GM12878 (cell line): ENCODE measurements at regions not wholly inside any gene's neighbourhood (a gene's known extent, or its start where the extent isn't known, plus 50 kb on each side); places are given as distances from the start of the nearest gene placed in this dataset.

Experiments
- ATAC-seq: fragments of 200-7000 bp; cut with Tn5 transposase; 3 replicates; pipeline ENCODE4 v1.9.1; 2020; ENCODE audit warnings: mild to moderate bottlenecking, moderate library complexity
- BruUV-seq: library from RNA; stranded (reverse); fragments of 400-500 nt; replicated peaks from 2 replicates; lab custom pipeline; 2021; lab: Mats Ljungman, UMichigan
- CTCF ChIA-PET: fragments of 300-600 bp; sonication (Branson Sonifier 250); formaldehyde crosslinking; extraction: SDS; loops from one replicate; lab custom pipeline; 2021; ENCODE audit warnings: inconsistent platforms; lab: Yijun Ruan, JAX
- POLR2A ChIA-PET: fragments of 350-600 bp; formaldehyde crosslinking; extraction: SDS; loops from one replicate; lab custom pipeline; 2021; ENCODE audit warnings: inconsistent platforms; lab: Charles Lee
- RAD21 ChIA-PET: fragments of 300-600 bp; sonication (Branson Sonifier 250); formaldehyde crosslinking; loops from one replicate; lab custom pipeline; 2023; ENCODE audit warnings: antibody characterized with exemption; ENCODE audit not compliant: unreplicated experiment; lab: Charles Lee
- SMC1A ChIA-PET: fragments of 300-600 bp; sonication (Branson Sonifier 250); formaldehyde crosslinking; loops from one replicate; lab custom pipeline; 2023; ENCODE audit not compliant: unreplicated experiment, uncharacterized antibody; lab: Charles Lee
- DNase-seq: peaks from one replicate; pipeline ENCODE4 v3.0.0-alpha.2; 2011; ENCODE audit warnings: low read depth, low spot score
- FAIRE-seq: peaks from 3 replicates; lab custom pipeline; 2011; peaks lifted over from hg19 to GRCh38; lab: Jason Lieb, UNC
- H2AFZ ChIP-seq: 2 replicates; pipeline ENCODE4 v1.6.0; 2011; ENCODE audit warnings: low read depth, low read length, control low read depth; ENCODE audit not compliant: control insufficient read depth
- H3K27ac ChIP-seq: 2 replicates; pipeline ENCODE4 v1.5.1; 2011; ENCODE audit warnings: control low read depth; ENCODE audit not compliant: control insufficient read depth, insufficient read depth
- H3K27me3 ChIP-seq, 2 experiments: replicated peaks in 1 of 2; 2 replicates each; pipeline versions ENCODE4 v1.6.0 to v1.6.1; 2011; ENCODE audit warnings: low read length in 1 of 2; ENCODE audit not compliant: control insufficient read depth in 2 of 2, insufficient read depth in 2 of 2
- H3K36me3 ChIP-seq, 2 experiments: 2 replicates each; pipeline ENCODE4 v1.5.1; 2011; ENCODE audit warnings: low read length in 1 of 2; ENCODE audit not compliant: control insufficient read depth in 2 of 2, insufficient read depth in 2 of 2
- H3K4me1 ChIP-seq: 2 replicates; pipeline ENCODE4 v1.6.1; 2011; ENCODE audit warnings: mild to moderate bottlenecking, low read length, moderate library complexity, mixed read lengths; ENCODE audit not compliant: control insufficient read depth, insufficient read depth
- H3K4me2 ChIP-seq: 2 replicates; pipeline ENCODE4 v1.6.0; 2011; ENCODE audit warnings: control low read depth; ENCODE audit not compliant: control insufficient read depth, insufficient read depth
- H3K4me3 ChIP-seq: fragments of 200-600 bp; sonication (generic); 2 replicates; pipeline ENCODE4 v1.5.1; 2016
- H3K79me2 ChIP-seq: 2 replicates; pipeline ENCODE4 v1.6.0; 2011; ENCODE audit warnings: low read length; ENCODE audit not compliant: control insufficient read depth, insufficient read depth
- H3K9ac ChIP-seq: 2 replicates; pipeline ENCODE4 v1.8.0; 2011; ENCODE audit warnings: low read length, control low read depth, mixed read lengths; ENCODE audit not compliant: control insufficient read depth, insufficient read depth
- H3K9me3 ChIP-seq: replicated peaks from 3 replicates; pipeline ENCODE4 v1.5.1; 2011; ENCODE audit warnings: mild to moderate bottlenecking, low read length; ENCODE audit not compliant: control insufficient read depth, insufficient read depth
- H4K20me1 ChIP-seq: 2 replicates; pipeline ENCODE4 v1.6.0; 2011; ENCODE audit not compliant: control insufficient read depth, insufficient read depth
- BRCA1 ChIP-seq: IDR thresholded peaks from 2 replicates; pipeline ENCODE4 v1.6.1; 2011; ENCODE audit warnings: low read depth, low read length, improper control_type of control experiment
- CBX3 ChIP-seq: fragments of 200-600 bp; sonication (generic); IDR thresholded peaks from 2 replicates; pipeline ENCODE4 v1.6.1; 2016; ENCODE audit warnings: low read depth, borderline replicate concordance
- CBX5 ChIP-seq: sonication (generic); IDR thresholded peaks from 2 replicates; pipeline ENCODE4 v1.6.1; 2016; ENCODE audit warnings: low read depth, moderate library complexity, mild to moderate bottlenecking, inconsistent platforms
- FOS ChIP-seq: IDR thresholded peaks from 3 replicates; pipeline ENCODE4 v1.6.1; 2011; ENCODE audit warnings: borderline replicate concordance; ENCODE audit not compliant: insufficient read length; ENCODE audit errors: extremely low read depth
- FOXK2 ChIP-seq: fragments of 450-650 bp; IDR thresholded peaks from 2 replicates; pipeline ENCODE4 v1.6.1; 2017; ENCODE audit warnings: mild to moderate bottlenecking, moderate library complexity
- HCFC1 ChIP-seq: fragments of 150-350 bp; IDR thresholded peaks from 2 replicates; pipeline ENCODE4 v1.6.1; 2014; ENCODE audit warnings: low read length
- KLF5 ChIP-seq: fragments of 450-650 bp; IDR thresholded peaks from 2 replicates; pipeline ENCODE4 v1.6.1; 2014; ENCODE audit warnings: mild to moderate bottlenecking; ENCODE audit not compliant: partially characterized antibody
- NRF1 ChIP-seq: conservative IDR thresholded peaks from 2 replicates; pipeline ENCODE4 v1.6.1; 2011; ENCODE audit warnings: mild to moderate bottlenecking, low read depth, low read length, improper control_type of control experiment
- POU2F2 ChIP-seq: IDR thresholded peaks from 3 replicates; pipeline ENCODE4 v1.6.1; 2011; ENCODE audit warnings: low read depth, mild to moderate bottlenecking, low read length, borderline replicate concordance
- SRF ChIP-seq, 2 experiments: IDR thresholded peaks; 2 replicates each; pipeline ENCODE4 v1.6.1; 2011; ENCODE audit warnings: low read depth in 2 of 2, low read length in 2 of 2, mild to moderate bottlenecking in 1 of 2, moderate library complexity in 1 of 2
- ZNF622 ChIP-seq: fragments of 450-650 bp; IDR thresholded peaks from 2 replicates; pipeline ENCODE4 v1.6.1; 2017; ENCODE audit warnings: mild to moderate bottlenecking, inconsistent platforms
- WGBS: methylation state at CpG from one replicate; pipeline ENCODE4 v1.1.6; 2016; ENCODE audit warnings: low lambda C conversion rate; ENCODE audit not compliant: insufficient replicate concordance, insufficient coverage; ENCODE audit errors: missing lambda C conversion rate; 5-methylcytosine and 5-hydroxymethylcytosine counted together
- in situ Hi-C: fragments of 300-500 bp; cut with MboI; formaldehyde crosslinking; loops from 9 replicates; pipeline ENCODE4 v1.14.3; 2018; ENCODE audit warnings: mixed read lengths
- intact Hi-C: fragments of 100-400 bp; cut with micrococcal nuclease; formaldehyde crosslinking; loops from one replicate; pipeline ENCODE4 v1.14.2; 2022; ENCODE audit not compliant: unreplicated experiment
- TF ChIP-seq, protein P1 (sequence below): fragments of 450-650 bp; IDR thresholded peaks from 2 replicates; pipeline ENCODE4 v1.6.1; 2016; ENCODE audit warnings: mild to moderate bottlenecking, moderate library complexity, borderline replicate concordance
- TF ChIP-seq, protein P2 (sequence below): fragments of 450-650 bp; IDR thresholded peaks from 2 replicates; pipeline ENCODE4 v1.6.1; 2017; ENCODE audit warnings: mild to moderate bottlenecking

DNA sequence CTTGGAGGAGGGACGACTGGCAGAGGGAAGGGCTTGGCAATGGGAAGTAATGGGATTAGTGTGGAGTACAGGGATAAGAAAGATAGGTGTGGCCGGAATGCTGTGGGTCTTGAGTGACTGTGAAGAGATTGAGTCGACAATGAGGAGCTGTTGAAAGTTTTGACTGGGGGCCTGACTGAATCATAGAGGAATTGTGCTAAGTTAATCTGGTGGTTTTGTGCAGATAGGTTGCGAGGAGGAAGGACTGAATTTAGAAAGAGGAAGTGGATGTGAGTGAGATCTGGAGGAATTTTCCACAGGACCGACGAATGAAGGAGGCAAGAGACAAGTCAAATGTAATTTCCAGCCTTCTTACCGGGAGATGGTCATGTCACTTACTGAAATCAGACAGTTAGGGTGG lies 143.9 kb upstream of the RALGAPA2 start:
- intact Hi-C loops, result no loop called here
- Histone ChIP-seq H3K9ac (no peak overlapping the region), H3K27ac (no peak overlapping the region), H3K4me2 (no peak overlapping the region), H3K4me1 (no peaks in the 10 kb centered on the region), H3K9me3 (no peaks in the 10 kb centered on the region; the same call in 2 of the 3 replicates)
- in situ Hi-C loops, result no loop called here
- POLR2A ChIA-PET, result no interaction called here
- RAD21 ChIA-PET, result no interaction called here
- no peak for TF ChIP-seq HCFC1
- TF ChIP-seq, all 136 proteins: peak for 0
- Histone ChIP-seq H3K4me3 (no peak overlapping the region), H3K27me3 (no peaks in the 10 kb centered on the region), H2AFZ (no peak overlapping the region), H4K20me1 (no peaks in the 10 kb centered on the region), H3K36me3 (no peaks in the 10 kb centered on the region), H3K79me2 (no peaks in the 10 kb centered on the region)
- ChIA-PET SMC1A (no interaction called here), CTCF (interaction anchor here (0.8 kb wide), 1 partner anchor 365 kb away, joined by 3 read pairs; no protein-coding TSS in a partner anchor)
- BruUV-seq, result no TSS peak
- WGBS, result 25% methylated on average over 7 of the region's 7 CpGs
- FAIRE-seq, result no peak
- ATAC-seq, result no peak
- DNase-seq, result no peak

DNA sequence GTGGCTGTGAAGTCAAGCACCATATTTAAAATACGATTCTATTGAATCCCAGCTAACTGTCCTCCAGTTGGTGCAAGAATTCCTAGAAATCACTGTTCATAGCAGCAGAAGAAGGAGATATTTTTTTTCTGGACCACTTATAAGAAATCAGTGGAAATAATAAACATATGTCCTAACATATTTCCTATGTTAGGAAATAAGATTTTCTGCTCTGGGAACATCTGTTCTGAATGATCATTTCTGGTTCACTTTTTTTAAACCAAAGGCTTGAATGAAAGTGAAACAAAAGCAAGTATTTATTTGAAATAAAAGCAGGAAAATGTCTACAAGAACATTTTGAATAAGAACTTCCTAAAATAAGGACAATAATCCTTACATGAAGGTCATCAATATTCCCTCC lies 138.9 kb upstream of the RALGAPA2 start:
- CTCF ChIA-PET, result interaction anchor here (0.8 to 1.3 kb wide), 3 partner anchors 9 to 12 kb away, joined by 3 to 8 read pairs (median 5); no protein-coding TSS in a partner anchor
- in situ Hi-C loops, result no loop called here
- POLR2A ChIA-PET, result no interaction called here

More for the DNA sequence above, 138.9 kb upstream of the RALGAPA2 start:
- H3K79me2 ChIP-seq, result no peaks in the 10 kb centered on the region
- no peaks in the 10 kb centered on the region for H3K27me3 ChIP-seq
- no peak overlapping the region for H2AFZ ChIP-seq
- 0% methylated on average over 1 of the region's 1 CpG for WGBS
- FAIRE-seq (no peak), DNase-seq (no peak), ATAC-seq (no peak)
- no peaks in the 10 kb centered on the region for H4K20me1 ChIP-seq
- H3K4me2 ChIP-seq, result no peak overlapping the region
- no peaks in the 10 kb centered on the region; the same call in 2 of the 3 replicates for H3K9me3 ChIP-seq
- H3K4me3 ChIP-seq, result no peak overlapping the region
- SMC1A ChIA-PET, result no interaction called here
- no peaks in the 10 kb centered on the region for H3K4me1 ChIP-seq
- no peak overlapping the region for H3K9ac ChIP-seq
- RAD21 ChIA-PET, result no interaction called here
- no peaks in the 10 kb centered on the region for H3K36me3 ChIP-seq
- BruUV-seq, result no TSS peak
- TF ChIP-seq FOS, result no peak
- no peak for TF ChIP-seq ZNF622
- TF ChIP-seq NRF1, result no peak
- TF ChIP-seq, protein P1, sequence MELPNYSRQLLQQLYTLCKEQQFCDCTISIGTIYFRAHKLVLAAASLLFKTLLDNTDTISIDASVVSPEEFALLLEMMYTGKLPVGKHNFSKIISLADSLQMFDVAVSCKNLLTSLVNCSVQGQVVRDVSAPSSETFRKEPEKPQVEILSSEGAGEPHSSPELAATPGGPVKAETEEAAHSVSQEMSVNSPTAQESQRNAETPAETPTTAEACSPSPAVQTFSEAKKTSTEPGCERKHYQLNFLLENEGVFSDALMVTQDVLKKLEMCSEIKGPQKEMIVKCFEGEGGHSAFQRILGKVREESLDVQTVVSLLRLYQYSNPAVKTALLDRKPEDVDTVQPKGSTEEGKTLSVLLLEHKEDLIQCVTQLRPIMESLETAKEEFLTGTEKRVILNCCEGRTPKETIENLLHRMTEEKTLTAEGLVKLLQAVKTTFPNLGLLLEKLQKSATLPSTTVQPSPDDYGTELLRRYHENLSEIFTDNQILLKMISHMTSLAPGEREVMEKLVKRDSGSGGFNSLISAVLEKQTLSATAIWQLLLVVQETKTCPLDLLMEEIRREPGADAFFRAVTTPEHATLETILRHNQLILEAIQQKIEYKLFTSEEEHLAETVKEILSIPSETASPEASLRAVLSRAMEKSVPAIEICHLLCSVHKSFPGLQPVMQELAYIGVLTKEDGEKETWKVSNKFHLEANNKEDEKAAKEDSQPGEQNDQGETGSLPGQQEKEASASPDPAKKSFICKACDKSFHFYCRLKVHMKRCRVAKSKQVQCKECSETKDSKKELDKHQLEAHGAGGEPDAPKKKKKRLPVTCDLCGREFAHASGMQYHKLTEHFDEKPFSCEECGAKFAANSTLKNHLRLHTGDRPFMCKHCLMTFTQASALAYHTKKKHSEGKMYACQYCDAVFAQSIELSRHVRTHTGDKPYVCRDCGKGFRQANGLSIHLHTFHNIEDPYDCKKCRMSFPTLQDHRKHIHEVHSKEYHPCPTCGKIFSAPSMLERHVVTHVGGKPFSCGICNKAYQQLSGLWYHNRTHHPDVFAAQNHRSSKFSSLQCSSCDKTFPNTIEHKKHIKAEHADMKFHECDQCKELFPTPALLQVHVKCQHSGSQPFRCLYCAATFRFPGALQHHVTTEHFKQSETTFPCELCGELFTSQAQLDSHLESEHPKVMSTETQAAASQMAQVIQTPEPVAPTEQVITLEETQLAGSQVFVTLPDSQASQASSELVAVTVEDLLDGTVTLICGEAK, result no peak
- TF ChIP-seq POU2F2, result no peak
- TF ChIP-seq SRF (IDR thresholded peaks at IDR 0.05; ENCODE audit: low read depth in 2 of 2, low read length in 2 of 2), result no peak
- TF ChIP-seq, protein P2, sequence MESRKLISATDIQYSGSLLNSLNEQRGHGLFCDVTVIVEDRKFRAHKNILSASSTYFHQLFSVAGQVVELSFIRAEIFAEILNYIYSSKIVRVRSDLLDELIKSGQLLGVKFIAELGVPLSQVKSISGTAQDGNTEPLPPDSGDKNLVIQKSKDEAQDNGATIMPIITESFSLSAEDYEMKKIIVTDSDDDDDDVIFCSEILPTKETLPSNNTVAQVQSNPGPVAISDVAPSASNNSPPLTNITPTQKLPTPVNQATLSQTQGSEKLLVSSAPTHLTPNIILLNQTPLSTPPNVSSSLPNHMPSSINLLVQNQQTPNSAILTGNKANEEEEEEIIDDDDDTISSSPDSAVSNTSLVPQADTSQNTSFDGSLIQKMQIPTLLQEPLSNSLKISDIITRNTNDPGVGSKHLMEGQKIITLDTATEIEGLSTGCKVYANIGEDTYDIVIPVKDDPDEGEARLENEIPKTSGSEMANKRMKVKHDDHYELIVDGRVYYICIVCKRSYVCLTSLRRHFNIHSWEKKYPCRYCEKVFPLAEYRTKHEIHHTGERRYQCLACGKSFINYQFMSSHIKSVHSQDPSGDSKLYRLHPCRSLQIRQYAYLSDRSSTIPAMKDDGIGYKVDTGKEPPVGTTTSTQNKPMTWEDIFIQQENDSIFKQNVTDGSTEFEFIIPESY, result no peak
- no peak for TF ChIP-seq CBX5
- TF ChIP-seq KLF5, result no peak
- no peak for TF ChIP-seq CBX3
- TF ChIP-seq FOXK2, result no peak
- no peak for TF ChIP-seq BRCA1
- TF ChIP-seq, all 136 proteins: peak for 0
- H3K27ac ChIP-seq, result no peak overlapping the region
- intact Hi-C loops, result no loop called here
